Skin of body (tissue), 1 donor: ENCODE measurements at regions not wholly inside any gene's neighbourhood (a gene's known extent, or its start where the extent isn't known, plus 50 kb on each side); places are given as distances from the start of the nearest gene placed in this dataset.

Experiments
- DNase-seq: peaks from one replicate; lab custom pipeline; 2025; lab: John Stamatoyannopoulos, UW

DNA sequence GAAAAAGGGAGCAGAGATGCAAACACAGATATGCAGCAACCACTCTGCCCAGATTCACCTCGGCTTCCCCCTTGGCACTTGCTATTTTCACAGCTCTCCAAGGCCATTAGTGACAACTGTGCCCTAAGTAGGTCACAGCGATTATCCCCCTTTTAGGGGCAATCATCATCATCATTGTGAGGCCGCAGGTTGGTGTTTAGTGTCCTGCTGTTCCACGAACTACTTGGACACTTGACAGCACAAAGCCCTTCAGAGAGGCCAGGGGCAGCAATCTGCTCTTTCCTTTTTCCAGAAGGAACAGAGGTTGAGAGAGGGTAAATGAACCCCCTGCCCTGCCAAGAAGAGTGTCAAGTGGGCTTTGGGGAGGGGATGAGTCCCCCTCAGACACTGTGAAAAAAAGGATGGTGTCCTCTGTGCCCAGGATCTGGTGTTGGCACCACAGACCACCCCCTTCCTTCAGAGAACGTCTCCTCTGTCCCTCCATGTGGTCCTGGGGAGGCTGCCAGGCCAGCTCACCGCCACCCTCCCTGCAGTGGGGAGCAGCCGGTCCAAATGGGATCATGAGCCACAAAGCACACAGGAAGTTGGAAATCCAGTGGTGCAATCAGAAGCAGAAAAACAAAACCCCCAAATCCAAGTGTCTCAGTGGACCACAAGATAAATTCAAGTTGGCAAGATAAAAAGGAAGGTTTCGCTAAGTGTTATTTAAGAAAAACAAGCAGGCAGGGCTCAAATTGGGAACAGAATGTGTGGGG is 78.4 kb upstream of the MED9 start:
- DNase-seq, result no peak

DNA sequence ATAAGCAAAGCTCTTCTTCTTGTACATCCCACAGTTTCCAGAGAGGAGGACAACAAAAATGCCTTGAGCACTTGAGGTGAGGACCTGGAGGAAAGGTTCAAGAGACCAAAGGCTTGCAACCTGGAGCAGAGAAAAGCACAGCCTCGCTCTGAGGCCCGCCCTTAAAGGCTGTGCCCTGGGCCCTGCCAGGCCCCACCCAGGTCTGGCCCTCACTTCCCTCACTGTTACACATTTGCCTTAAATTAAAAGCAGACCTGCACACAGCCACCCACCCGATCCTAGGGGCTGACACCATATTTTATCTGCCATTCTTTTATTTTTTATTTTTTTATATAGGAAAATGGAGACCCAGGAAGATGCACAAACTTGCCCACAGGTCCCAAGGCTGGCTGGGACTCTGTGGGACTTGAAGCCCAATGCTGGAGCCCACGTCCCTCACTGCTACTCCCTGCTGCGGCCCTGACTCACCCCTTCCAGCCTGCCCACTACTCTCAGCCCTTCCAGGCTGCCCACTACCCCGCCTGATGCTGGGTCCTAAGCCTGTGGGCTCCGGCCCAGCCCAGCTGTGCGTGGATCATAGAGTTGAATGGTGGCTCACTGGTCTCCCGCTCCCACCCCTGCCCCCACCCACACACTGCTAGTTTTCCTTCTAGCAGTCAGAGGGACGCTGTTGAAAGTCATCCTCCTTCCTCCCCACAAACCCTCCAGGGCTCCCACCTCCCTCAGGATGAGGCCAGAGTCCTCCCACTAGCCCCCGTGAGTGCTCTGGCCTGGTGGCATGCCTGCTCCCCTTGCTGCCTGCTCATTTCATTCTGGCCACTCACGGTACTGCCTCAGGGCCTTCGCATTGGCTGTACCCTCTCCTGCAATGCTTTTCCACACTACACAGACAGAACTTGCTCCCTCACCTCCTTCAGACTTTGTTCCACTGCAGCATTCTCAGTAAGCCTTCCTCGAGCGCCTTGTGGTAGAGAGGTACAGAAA is 77.6 kb upstream of the MED9 start:
- DNase-seq, result peak; percentile 12

DNA sequence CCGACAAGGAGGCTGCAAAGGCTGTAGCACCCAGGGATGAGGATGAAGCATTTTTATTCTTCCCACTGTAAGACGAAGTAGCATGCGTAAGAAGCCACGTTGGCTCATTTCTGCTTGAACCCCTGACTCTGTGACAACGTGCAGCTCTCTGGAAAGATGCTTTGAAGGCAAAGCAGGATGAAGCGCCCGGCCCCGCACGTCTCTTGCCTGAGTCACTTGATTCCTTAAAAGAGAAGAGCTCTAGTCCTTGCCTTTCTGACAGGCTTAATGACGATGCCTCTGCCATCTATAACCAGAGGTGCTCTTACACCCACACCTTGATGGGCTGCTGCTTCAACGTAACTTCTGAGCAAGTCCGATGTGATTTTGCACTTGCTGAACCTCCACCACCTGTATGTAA is 76.7 kb upstream of the MED9 start:
- DNase-seq, result no peak

DNA sequence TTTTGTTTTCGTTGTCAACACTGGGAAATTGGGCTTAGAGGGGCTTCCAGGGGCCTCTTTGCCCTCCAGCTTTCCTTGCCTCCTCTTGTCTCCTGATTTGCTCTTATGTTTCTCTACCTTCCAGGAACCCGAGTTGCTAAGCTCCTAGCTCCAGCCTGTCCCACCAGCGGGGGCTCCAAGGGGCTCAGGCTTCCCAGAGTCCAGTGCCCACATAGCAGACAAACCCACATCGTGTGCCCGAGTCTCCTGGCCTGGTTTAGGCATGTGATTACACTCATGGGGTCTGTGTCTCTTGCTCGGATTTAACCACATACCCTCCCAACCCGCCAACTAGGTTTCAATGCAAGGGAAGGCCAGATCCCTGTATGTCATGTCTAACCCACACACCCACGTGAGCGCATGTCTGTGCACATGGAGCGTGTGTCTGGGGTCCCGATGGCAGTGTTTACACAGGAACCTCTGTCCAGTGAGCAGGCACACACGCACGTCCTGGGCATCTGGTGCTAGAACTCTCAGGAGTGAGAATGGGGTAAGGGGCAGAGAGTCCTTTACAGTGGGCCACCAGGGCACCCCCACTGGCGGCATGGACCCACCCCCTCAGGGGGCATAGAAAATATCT is 76.1 kb upstream of the MED9 start:
- DNase-seq, result no peak

DNA sequence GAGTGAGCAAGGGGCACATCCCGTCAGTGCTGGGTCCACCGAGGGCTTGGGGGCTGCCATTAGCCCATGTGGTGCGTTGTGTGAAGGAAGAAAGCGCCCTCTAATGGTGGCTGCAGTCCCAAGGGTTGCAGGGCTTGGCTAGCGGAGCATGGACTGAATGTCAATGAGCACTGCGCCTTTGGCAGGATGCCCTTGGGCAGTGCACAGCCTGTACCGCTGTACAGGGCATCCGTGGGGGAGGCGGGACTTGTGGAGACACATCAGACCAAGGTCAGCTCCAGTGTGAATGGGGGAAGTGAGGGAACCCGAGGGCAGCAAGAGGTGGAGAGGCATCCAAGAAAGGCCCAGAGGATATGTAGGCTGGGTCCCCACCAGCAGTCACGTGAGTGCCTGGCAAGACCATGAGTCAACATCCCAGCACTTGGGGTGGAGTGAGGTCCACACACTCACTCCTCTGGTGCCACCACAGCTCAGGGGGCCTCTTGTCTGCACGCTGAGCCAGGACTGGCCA is 75.5 kb upstream of the MED9 start:
- DNase-seq, result no peak

DNA sequence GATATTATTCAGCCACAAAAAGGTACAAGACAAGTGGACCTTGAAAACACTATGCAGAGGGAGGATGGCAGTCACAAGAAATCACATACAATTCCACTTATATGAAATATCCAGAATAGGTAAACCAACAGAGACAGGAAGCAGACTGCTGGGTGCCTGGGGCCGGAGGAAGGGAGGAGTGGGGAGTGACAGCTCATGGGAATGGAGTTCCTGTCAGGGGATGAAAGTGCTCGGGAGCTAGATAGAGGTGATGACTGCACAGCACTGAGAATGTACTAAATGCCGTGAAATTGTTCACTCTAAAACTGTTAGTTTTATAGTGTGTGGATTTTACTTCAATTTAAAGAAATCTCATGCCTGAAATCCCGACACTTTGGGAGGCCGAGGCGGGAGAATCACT is 74.2 kb upstream of the MED9 start:
- no peak for DNase-seq

DNA sequence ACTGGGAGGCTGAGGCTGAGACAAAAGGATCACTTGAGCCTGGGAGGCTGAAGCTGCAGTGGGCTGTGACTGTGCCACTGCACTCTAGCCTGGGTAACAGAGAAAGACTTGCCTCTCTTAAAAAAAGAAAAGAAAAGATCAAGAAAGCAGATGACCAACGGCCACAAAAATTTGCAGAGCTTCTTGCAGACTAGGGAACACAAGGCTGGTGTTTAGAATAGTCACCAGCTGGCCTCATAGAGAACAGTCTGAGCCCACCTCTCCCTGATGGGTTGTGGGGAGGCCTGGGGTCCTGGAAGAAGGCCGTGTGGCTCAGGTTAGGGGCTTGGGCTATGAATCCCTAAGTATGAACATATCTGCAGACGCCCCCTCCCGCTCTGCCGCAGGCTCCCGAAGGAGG is 73.7 kb upstream of the MED9 start:
- DNase-seq, result no peak

DNA sequence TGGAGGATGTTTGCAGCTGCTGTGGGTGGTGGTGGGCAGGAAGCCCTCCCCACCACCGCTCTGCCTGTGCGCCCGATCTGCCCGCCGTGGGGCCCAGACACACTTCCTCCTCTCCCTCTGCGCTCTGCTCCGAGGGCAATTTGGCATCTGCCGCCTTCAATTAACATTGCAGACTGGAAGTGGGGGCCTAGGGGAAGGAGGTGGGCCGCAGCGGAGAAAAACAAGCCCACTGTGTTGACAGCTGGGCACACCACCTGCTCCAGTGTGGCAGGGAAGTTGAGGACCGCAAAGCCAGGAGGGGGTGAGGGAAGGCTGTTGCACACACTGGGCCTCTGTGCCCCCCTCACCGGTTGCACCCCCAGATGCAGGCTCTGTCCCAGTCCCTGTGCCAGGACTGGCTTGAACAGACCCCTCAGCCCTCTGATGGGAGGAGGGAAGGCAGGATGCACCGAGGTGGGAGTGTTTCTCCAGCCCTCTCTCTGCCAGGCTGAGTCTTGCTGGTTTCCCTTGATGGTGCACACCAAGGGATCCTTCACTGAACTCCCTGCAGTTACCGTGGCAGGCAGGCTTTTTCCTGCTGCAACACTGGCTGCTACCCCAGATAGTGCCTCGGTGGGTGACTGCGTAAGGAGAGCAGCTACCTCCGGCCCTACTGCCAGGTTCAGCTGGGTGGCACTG is 72.8 kb upstream of the MED9 start:
- no peak for DNase-seq

DNA sequence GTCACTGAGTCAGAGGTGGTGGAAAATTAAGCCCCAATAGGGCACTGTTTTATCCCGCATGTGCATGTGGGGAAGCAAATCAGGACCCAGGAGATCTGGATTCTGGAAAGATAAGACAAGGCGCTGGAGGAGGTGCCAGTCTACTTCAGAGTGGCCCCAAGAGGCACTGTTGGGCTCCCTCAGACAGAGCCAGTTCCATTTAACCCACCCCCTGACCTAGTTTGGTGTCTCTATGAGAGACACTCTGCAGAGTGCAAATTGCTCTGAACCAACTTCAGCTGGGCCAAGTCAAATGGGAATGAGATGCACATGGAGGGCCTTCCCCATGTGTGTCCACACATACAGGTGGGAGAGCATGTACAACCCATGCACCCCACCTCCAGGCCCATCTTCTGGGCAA is 71.1 kb upstream of the MED9 start:
- DNase-seq, result no peak

DNA sequence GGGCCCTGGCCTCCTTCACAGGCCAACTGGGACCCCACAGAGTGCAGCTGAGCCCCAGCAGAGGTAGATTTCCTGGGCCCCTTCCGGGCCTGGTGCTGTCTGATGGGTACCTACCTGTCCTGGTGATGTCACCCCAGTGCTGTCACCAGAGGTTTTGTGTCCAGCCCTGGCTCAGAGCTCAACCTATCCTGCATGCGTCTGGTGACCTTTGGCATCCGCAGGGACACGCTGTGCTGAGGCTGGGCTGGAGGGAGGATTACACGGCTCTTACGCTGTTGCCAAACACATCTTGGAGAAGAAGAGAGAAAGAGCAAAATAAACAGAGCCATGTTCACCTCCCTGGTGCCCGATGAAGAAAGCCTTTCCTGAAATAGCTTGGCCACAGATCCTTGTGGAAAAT is 70.6 kb upstream of the MED9 start:
- no peak for DNase-seq

DNA sequence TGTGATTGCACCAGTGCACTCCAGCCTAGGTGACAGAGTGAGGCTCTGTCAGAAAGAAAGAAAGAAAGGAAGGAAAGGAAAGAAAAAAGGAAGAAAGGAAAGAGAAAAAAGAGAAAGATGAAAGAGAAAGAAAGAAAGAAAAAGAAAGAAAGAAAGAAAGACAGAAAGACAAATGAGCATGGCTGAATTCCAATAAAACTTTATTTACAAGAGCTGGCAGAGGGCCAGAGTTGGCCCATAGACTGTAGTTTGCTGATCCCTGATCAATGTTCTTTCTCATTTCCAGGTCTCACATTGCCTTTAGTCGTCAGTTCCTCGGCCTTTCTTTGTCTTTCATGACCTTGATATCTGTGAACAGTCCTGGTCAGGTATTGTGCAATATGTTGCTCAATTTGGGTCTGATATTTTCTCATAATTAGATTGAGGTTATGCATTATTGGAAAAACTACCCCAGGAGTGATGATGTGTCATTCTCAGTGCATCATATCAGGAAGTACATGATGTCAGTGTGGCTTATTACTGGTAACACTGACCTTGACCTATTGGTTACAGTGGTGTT is 68.5 kb upstream of the MED9 start:
- DNase-seq, result no peak

DNA sequence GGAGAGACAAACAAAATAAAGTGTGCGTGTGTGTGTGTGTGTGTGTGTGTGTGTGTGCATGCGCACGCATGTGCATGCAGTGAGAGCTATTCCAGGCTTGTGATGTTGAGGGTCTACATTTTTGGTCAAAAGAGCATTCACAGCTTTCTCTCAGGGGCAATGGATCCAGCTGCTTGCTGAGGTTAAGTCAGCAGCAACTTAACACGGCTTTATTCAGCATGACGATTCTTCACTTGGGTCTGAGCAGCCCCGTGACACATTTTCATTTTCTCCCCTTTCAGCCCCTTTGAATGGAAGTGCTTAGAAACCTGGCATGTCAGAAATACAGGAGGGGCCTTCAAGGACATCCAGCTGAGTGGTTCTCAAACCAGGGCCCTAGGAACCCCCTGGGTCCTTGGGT is 66.4 kb upstream of the MED9 start:
- no peak for DNase-seq

DNA sequence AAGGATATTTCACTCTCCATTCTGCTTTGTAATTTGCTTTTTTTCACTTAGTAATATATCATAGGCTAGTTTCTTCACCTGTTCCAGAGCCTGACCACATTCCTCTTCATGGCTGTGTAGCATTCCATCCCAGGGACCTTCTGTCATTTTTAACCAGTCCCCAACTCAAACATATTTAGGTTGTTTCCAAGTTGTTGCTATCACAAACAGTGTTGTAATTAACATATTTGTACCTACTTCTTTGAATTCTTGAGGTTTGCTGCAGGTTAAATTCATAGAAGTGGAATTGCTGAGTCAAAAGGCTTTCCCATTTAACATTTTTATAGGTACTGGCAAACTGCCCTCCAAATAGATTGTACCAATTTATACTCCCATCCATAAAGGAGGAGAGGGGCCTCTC is 65.1 kb upstream of the MED9 start:
- DNase-seq, result no peak

DNA sequence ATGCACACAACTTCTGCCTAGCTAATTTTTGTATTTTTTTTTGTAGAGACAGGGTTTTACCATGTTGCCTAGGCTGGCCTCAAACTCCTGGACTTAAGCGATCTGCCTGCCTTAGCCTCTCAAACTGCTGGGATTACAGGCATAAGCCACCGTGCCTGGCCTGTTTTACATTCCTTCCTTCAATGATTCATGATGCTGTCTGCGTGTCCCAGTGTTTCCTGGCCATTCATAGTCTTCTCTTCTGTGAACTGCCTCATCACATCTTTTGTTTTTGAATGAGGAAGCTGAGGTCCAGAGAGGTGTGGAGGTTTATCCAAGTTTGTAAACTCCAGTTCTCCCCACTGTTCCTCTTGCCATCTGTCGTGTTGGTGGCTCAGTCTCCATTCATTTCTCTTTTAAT is 64.5 kb upstream of the MED9 start:
- no peak for DNase-seq

DNA sequence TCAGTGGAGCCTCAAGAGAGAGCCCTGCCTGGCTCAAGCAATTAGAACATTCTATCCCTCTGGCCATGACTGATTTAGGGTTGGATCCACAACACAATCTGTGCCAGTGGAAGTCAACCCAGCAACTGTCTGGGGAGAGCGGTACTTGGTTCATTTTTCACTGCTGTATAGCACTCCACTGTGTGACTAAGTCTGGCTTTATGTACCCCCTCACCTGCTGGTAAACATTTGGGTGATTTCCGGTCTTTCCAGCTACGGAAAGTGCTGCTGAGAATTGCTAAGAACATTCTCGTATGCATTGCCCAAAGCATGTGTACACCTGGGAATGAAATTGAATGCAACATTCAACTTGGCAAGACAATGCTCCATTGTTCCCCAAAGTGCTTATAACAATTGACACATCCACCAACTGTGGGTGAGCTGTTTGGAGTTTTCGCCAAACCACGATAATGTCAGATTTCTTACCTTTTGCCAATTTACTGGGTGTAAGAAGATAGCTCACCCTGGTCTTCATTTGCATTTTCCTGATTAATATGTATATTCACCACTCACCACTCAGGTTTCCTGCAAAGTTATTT is 63.5 kb upstream of the MED9 start:
- DNase-seq, result no peak

DNA sequence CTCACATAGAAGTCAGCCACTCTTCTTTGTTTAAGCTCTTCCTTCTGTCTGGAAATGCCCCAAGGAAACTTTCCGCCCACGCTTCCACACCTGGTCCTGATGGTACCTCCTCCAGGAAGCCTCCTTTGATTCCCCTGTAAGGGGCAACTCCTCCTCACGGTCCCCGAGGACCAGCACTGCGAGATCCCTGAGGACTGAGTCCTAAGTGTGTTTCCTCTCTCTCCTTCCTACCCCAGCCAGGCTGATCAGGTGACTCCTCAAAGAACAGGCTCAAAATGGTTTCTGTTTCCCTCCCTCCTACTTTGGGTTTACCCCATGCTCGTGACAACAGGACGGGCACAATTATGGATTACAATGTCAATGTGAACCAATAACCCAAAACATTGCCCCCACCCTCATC is 63.0 kb upstream of the MED9 start:
- DNase-seq, result no peak

DNA sequence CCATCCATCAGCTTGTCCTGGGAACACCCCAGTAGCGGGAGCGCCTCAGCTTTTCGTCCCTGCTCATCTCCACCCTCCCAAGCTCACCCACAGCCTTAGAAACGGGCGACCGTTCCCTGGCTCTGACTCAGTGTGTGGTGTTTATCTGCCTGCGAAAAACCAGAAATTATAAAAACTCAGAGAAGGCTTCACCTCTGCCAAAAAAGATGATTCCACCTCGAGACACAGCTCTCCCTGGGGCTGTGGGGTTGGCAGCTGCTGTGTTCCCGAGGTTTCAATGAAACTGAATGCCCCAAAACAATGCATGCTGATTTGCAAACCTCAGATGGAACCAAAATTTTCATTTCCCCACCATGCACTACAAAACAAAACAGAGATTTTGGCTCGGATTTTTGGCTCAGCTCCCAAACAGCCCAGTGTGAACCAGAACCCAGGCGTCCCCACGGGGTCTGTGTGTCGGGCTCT is 62.4 kb upstream of the MED9 start:
- no peak for DNase-seq

DNA sequence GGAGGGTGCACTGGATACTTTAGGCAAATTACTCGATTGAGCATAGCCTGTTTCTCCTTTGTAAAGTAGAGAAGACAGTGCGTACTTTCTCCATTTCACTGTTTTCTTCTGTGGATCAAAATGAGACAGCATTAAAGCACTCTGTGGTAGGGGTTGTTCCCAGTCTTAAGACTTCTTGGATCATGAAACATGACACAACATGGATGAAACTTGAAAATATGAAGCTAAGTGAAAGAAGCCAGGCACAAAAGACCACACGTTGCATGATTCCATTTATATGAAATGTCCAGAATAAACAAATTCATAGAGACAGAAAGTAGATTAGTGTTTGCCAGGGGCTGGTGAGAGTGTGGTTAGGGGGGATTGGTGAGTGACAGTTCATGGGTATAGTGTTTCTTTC is 61.8 kb upstream of the MED9 start:
- no peak for DNase-seq

DNA sequence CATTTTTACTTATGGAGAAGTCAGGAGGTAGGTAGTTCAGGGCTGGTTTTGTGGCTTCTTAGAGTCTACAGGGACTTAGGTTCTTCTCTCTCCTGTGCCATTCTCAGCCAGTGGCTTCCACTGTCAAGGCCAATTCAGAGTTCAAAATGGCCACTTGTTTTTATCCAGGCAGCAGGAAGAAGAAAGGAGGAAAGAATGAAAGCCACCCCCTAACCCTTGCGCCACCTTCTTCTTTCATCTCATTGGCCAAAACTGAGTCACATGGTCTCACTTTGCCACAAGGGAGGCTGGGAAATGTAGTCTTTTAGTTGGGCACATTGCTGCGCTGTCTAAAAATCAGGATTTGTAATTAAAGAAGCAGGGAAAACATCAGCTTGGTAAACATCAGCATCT is 60.8 kb upstream of the MED9 start:
- no peak for DNase-seq
